Activated CD8-positive, alpha-beta T cell treated with anti-CD3 and anti-CD28 coated beads, Interleukin-2, amount 10 ng/mL, durations not matched to agents 7 days and 5 days (primary cell): ENCODE measurements at regions not wholly inside any gene's neighbourhood (a gene's known extent, or its start where the extent isn't known, plus 50 kb on each side); places are given as distances from the start of the nearest gene placed in this dataset.

ENCODE experiments used
- ATAC-seq: fragments of 150-1000 bp; cut with Tn5 transposase; one replicate; pipeline ENCODE4 v1.10.0; 2021; ENCODE audit warnings: moderate library complexity
- CTCF ChIA-PET: fragments of 350-600 bp; sonication (Branson Sonifier 250); formaldehyde crosslinking; loops from one replicate; lab custom pipeline; 2021; ENCODE audit warnings: antibody characterized with exemption; lab: Charles Lee
- POLR2A ChIA-PET: fragments of 350-600 bp; sonication (Branson Sonifier 250); formaldehyde crosslinking; loops from one replicate; lab custom pipeline; 2021; ENCODE audit warnings: antibody characterized with exemption; lab: Charles Lee
- DNase-seq: peaks from one replicate; pipeline ENCODE4 v3.0.0-alpha.2; 2020
- H3K27ac Mint-ChIP-seq: one replicate; pipeline ENCODE4 v1.8.0; 2021; ENCODE audit warnings: mild to moderate bottlenecking, mixed read lengths
- H3K27me3 Mint-ChIP-seq: one replicate; pipeline ENCODE4 v1.8.0; 2021; ENCODE audit warnings: low read depth, mixed read lengths
- H3K36me3 Mint-ChIP-seq: one replicate; pipeline ENCODE4 v1.8.0; 2021; ENCODE audit warnings: low read depth, mixed read lengths
- H3K4me1 Mint-ChIP-seq: one replicate; pipeline ENCODE4 v1.8.0; 2021; ENCODE audit warnings: low read depth, mixed read lengths
- H3K4me3 Mint-ChIP-seq: one replicate; pipeline ENCODE4 v1.8.0; 2021; ENCODE audit warnings: mild to moderate bottlenecking, mixed read lengths
- H3K9me3 Mint-ChIP-seq: one replicate; pipeline ENCODE4 v1.8.0; 2022; ENCODE audit warnings: mixed read lengths; ENCODE audit not compliant: insufficient read depth

DNA sequence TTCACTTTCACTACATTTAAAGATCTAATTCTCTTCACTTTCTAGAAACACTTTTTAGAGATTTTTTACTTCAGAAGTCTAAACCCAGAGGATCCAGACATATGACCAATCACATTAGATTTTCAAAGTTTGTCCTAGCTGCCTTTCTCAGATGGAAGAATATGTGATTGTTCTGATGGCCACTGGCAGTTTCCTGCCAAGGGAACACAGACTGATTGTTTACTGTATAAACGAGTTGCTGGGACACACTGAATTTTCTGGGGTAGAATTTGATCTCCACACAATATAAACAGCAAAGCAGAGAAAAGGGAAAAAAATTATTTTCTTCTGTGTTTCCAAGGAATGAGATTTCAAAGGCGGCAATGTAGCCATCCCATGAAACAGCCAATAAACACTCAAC lies 480.0 kb downstream of the TOX3 start:
- H3K4me1 Mint-ChIP-seq, result no peaks in the 10 kb centered on the region

DNA sequence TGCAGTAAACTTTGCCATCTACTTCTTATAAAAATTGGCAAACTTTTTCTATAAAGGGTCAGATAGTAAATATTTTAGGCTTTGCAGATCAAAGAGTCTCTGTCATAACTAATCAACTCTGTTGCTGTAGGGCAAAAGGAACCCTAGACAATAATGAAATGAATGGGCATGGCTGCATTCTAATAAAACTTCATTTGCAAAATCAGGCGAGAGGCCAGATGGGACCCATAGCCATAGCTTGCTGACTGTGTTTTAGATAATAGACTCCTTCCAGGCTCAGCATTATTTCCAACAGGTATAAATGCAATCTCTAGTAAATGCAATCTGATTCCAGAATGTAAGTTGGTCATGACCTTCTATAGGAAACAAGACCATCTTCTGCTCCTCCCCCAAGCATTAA lies 490.7 kb downstream of the TOX3 start:
- Mint-ChIP-seq H3K27me3 (no peaks in the 10 kb centered on the region), H3K27ac (no peak overlapping the region), H3K36me3 (no peaks in the 10 kb centered on the region), H3K9me3 (no peaks in the 10 kb centered on the region), H3K4me3 (no peak overlapping the region), H3K4me1 (no peaks in the 10 kb centered on the region)
- ATAC-seq, result no peak
- ChIA-PET CTCF (no interaction called here), POLR2A (no interaction called here)
- DNase-seq, result no peak

More for the DNA sequence above, 480.0 kb downstream of the TOX3 start:
- no peak overlapping the region for H3K27ac Mint-ChIP-seq
- no peaks in the 10 kb centered on the region for H3K27me3 Mint-ChIP-seq
- POLR2A ChIA-PET, result no interaction called here
- CTCF ChIA-PET, result no interaction called here
- DNase-seq (no peak), ATAC-seq (no peak)
- no peaks in the 10 kb centered on the region for H3K36me3 Mint-ChIP-seq
- H3K4me3 Mint-ChIP-seq, result no peak overlapping the region
- no peaks in the 10 kb centered on the region for H3K9me3 Mint-ChIP-seq

DNA sequence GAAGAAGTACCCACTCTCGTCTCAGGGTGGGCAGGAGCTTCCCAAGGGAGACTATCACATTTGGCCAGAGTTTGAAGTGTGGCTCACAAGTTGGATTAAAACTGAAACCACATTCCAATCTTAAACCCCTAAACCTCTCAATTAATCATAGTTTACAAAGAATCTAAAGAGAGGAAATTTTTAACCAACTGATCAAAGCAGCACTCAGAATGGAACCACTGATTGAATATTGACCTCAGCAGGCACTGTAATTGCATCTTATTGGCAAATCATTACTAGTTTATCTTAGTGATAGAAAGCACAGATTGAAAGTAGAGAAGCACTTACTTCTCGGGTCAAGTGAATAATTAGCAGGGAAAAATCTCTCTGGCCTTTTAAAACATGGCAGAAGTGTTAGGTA lies 491.6 kb downstream of the TOX3 start:
- peaks cover 3% of the 10 kb centered on the region for H3K9me3 Mint-ChIP-seq
- H3K27ac Mint-ChIP-seq, result no peak overlapping the region
- ChIA-PET CTCF (no interaction called here), POLR2A (no interaction called here)
- ATAC-seq (no peak), DNase-seq (no peak)
- no peaks in the 10 kb centered on the region for H3K27me3 Mint-ChIP-seq
- no peaks in the 10 kb centered on the region for H3K4me1 Mint-ChIP-seq
- H3K4me3 Mint-ChIP-seq, result no peak overlapping the region
- H3K36me3 Mint-ChIP-seq, result no peaks in the 10 kb centered on the region

DNA sequence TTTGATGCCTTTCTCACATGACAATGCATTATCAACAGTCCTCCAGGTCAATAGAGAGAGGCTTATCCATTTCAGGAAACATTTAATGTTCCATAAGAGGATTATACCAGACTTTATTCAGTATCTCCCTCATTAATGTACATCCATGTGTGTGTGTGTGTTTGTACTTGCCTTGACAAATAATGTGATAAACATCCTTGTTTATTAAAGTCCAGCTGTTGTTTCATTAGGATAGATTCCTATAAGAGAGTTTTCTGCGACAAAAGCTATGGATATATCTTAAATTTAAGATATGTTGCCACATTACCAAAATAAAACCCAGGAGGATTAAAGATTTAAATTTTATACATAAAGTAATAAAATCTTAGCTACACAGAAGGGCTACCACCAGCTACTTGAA lies 492.6 kb downstream of the TOX3 start:
- Mint-ChIP-seq H3K27me3 (no peaks in the 10 kb centered on the region), H3K4me1 (no peaks in the 10 kb centered on the region), H3K9me3 (peaks cover 3% of the 10 kb centered on the region), H3K27ac (no peak overlapping the region), H3K4me3 (no peak overlapping the region), H3K36me3 (no peaks in the 10 kb centered on the region)
- ChIA-PET POLR2A (no interaction called here), CTCF (no interaction called here)
- DNase-seq (no peak), ATAC-seq (no peak)

DNA sequence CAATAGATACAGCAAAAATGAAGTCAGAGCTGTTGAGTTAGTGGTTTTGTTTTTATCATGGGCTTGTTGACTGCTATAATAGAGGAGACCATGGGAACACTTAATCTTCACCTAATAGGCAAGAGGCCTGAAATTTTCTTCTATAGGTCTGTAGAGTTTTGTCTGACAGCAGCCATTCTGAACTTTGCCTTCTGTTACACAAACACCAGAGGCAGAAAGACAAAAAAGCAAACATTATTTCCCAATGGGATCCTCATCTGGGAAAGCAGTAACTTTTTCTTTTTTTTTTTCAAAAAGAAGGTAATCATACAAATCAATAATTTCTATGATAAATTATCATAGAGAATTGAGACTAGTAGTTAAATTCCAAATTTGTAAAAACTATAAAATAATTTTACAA lies 494.1 kb downstream of the TOX3 start:
- POLR2A ChIA-PET, result no interaction called here
- Mint-ChIP-seq H3K9me3 (peaks cover 6% of the 10 kb centered on the region), H3K4me3 (no peak overlapping the region), H3K27me3 (no peaks in the 10 kb centered on the region), H3K36me3 (no peaks in the 10 kb centered on the region), H3K4me1 (no peaks in the 10 kb centered on the region), H3K27ac (no peak overlapping the region)
- ATAC-seq (no peak), DNase-seq (no peak)
- CTCF ChIA-PET, result no interaction called here

DNA sequence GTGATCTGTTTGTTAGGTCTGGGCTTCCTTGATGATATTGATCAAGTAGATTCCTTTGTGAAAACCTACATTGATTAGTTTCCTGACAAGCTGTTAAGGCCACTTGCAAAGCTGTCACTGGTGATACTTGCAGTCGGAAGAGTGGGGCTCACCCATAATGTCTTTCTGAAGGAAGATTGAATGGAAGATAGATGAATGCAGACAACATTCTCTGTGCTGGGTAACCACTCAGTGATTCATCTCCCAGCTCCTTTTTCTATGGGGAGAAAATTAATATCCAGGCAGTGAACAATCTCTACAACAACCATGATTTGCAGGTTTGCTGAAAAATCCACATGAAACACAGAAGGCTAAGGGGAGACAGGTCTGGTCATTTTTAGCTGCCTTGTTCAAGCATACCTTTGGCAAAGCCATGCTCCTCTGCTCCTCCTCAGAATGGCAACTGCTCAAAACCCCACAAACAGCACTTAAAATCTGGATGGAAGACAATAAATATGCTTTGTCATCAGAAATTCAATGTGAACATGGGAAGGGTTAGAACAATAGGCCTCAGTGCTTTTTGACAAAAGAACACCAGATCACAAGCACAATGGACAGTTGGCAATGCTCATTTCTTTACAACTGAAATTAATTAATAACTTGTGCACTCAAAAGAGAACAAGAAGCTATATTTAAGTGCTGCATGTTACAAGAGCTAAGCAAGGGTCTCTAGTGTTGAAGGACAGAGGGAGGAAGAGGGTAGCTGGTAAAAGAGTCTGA lies 495.4 kb downstream of the TOX3 start:
- no peaks in the 10 kb centered on the region for H3K4me1 Mint-ChIP-seq
- DNase-seq, result no peak
- H3K27ac Mint-ChIP-seq, result no peak overlapping the region
- no peak overlapping the region for H3K4me3 Mint-ChIP-seq
- H3K27me3 Mint-ChIP-seq, result no peaks in the 10 kb centered on the region
- no peak for ATAC-seq
- H3K36me3 Mint-ChIP-seq, result no peaks in the 10 kb centered on the region
- H3K9me3 Mint-ChIP-seq, result peaks cover 12% of the 10 kb centered on the region
- ChIA-PET CTCF (no interaction called here), POLR2A (no interaction called here)

DNA sequence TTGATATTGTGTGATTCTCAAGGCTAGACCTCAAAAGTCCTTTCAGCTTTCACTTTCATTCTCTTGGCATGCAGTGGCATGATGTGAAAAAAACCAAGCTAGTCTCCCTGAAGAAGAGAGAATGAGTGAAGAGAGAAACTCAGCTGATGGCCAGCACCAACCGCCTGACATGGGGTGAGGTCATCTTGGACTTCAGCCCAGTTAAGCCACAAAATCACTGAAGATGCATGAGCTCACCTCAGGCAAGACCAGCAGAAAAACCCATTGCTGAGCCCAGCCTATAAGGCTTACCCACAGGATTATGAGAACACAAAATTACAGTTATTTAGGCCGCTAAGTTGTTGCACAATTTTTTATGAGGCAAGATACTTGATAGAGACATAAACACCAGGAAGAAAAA lies 496.5 kb downstream of the TOX3 start:
- POLR2A ChIA-PET, result no interaction called here
- H3K36me3 Mint-ChIP-seq, result no peaks in the 10 kb centered on the region
- ATAC-seq, result no peak
- no peak overlapping the region for H3K4me3 Mint-ChIP-seq
- no peak for DNase-seq
- H3K27ac Mint-ChIP-seq, result no peak overlapping the region
- no peaks in the 10 kb centered on the region for H3K4me1 Mint-ChIP-seq
- CTCF ChIA-PET, result no interaction called here
- peaks cover 19% of the 10 kb centered on the region for H3K9me3 Mint-ChIP-seq
- no peaks in the 10 kb centered on the region for H3K27me3 Mint-ChIP-seq

DNA sequence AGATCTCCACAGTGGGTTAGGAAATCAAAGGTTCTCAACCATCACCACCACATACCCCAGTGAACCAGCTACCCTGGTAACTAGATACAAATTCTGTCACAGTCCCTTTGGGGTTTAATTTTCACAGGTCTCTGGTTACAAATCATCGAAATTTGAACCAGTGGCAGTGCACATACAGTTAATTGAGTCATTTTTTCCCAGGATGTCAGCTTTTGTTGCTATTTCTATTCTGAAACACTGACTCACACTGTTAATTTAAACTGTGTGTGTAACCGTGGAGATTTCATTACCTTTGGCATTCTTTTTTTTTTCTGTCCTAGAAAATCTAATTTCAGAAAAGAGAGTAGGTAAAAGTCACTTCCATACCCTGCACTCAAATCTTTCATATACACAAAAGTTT lies 511.5 kb downstream of the TOX3 start:
- H3K4me3 Mint-ChIP-seq, result no peak overlapping the region
- no peaks in the 10 kb centered on the region for H3K36me3 Mint-ChIP-seq
- H3K9me3 Mint-ChIP-seq, result no peaks in the 10 kb centered on the region
- no peak for DNase-seq
- ChIA-PET POLR2A (no interaction called here), CTCF (interaction anchor here (0.7 kb wide), 1 partner anchor 1896 kb away, joined by 3 read pairs; no protein-coding TSS in a partner anchor)
- no peaks in the 10 kb centered on the region for H3K4me1 Mint-ChIP-seq
- H3K27ac Mint-ChIP-seq, result no peak overlapping the region
- no peaks in the 10 kb centered on the region for H3K27me3 Mint-ChIP-seq
- ATAC-seq, result no peak

DNA sequence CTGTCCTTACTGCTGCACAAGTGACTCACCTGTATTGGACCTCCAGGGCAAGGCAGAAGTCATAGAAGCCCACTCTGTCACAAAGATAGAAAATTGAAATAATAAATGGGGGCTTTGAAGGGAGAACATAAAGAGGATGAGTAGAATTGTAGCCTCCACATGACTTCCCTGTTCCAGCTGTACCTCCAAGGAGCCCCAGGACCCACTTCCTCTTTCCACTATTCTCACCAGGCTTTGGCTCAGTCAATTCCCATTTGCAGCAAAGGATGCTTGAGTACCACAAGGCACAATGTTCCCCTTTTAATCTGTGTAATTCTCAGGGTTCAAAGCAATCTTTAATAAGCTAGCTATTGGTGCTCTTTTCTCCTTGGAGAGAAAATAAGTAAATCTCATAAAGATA lies 512.1 kb downstream of the TOX3 start:
- Mint-ChIP-seq H3K27me3 (no peaks in the 10 kb centered on the region), H3K4me3 (no peak overlapping the region), H3K27ac (no peak overlapping the region), H3K36me3 (no peaks in the 10 kb centered on the region), H3K9me3 (no peaks in the 10 kb centered on the region), H3K4me1 (no peaks in the 10 kb centered on the region)
- ChIA-PET POLR2A (no interaction called here), CTCF (interaction anchor here (0.7 kb wide), 1 partner anchor 1895 kb away, joined by 3 read pairs; no protein-coding TSS in a partner anchor)
- no peak for DNase-seq
- no peak for ATAC-seq

DNA sequence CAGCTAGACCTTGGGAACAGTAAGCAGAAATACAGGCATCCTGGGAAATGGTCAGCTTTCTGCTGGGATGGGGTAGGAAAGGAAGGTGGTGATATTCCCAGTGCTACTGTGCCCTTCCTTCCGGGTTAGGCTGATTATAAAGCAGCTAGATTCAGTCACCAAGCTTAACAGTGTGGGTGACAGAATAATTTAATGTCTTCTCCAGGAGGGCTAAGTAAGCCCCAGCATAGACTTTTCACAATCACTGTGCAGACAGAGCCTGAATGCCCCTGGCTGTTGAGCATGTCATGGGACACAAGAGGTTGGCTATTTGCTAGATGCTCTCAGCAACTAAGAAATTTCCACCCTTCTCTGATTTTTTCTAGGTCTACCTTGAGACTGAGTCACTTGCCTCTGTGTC lies 513.0 kb downstream of the TOX3 start:
- ChIA-PET POLR2A (no interaction called here), CTCF (no interaction called here)
- no peaks in the 10 kb centered on the region for H3K9me3 Mint-ChIP-seq
- no peaks in the 10 kb centered on the region for H3K27me3 Mint-ChIP-seq
- no peaks in the 10 kb centered on the region for H3K4me1 Mint-ChIP-seq
- no peak for DNase-seq
- no peak for ATAC-seq
- H3K36me3 Mint-ChIP-seq, result no peaks in the 10 kb centered on the region
- no peak overlapping the region for H3K27ac Mint-ChIP-seq
- no peak overlapping the region for H3K4me3 Mint-ChIP-seq

DNA sequence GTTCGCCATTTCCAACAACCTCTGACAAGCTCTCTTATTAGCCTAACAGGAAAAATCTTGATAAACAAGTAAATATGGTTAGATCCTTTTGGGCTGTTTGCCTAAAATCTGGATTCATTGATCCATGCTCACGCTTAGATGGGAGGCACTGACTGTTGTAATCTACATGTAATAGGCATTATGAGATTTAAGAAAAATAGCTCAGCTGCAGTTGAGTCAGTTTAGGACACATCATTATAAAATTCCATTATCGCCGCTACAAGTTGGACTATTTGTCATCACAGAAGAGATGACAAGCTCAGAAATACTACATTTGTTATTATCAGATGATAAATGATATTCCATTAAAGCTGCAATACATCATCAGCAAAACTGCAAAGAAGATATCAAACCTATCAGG lies 524.0 kb downstream of the TOX3 start:
- H3K27me3 Mint-ChIP-seq, result no peaks in the 10 kb centered on the region
- H3K9me3 Mint-ChIP-seq, result peaks cover 16% of the 10 kb centered on the region
- DNase-seq (no peak), ATAC-seq (no peak)
- no peaks in the 10 kb centered on the region for H3K4me1 Mint-ChIP-seq
- ChIA-PET CTCF (no interaction called here), POLR2A (no interaction called here)
- H3K27ac Mint-ChIP-seq, result no peak overlapping the region
- no peaks in the 10 kb centered on the region for H3K36me3 Mint-ChIP-seq
- no peak overlapping the region for H3K4me3 Mint-ChIP-seq

DNA sequence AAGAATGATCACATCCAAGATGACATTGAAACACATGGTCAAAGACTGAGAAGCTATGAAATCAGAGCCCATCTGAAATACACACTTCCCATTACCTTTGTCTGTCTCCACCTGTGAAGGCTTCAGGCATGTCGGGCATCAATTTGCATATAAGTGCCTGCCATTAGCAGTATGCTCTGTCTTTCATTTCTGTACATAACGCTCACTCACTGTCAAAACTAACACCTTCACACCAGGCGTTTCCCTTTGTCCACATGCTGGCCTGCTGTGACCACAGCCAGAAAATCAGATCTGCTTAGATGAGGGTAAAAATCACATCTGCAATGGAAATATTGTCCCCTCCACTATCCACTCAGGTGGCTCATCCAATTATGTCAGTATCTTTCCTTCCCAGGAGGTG lies 524.8 kb downstream of the TOX3 start:
- Mint-ChIP-seq H3K36me3 (no peaks in the 10 kb centered on the region), H3K4me3 (no peak overlapping the region), H3K27me3 (no peaks in the 10 kb centered on the region), H3K27ac (no peak overlapping the region), H3K9me3 (peaks cover 21% of the 10 kb centered on the region), H3K4me1 (no peaks in the 10 kb centered on the region)
- ATAC-seq (no peak), DNase-seq (no peak)
- ChIA-PET POLR2A (no interaction called here), CTCF (no interaction called here)

DNA sequence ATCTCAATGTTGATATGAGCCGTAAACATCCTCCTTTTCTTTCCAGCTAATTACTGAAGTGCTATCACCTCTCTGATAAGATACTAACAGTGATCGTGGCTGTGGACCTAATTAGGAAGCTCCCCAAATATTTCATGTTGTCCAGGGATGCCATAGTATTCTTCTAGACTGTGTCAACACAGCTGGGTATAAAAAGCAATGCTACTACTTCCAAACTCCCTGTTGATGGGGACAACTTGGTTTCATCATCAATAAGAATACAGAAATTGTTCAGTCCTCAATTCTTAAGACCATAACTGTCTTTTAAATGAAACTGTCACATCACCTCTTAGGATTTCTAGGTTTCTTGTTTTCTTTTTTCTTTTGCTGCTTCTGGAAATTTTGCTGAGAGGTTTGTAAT lies 530.6 kb downstream of the TOX3 start:
- Mint-ChIP-seq H3K36me3 (no peaks in the 10 kb centered on the region), H3K4me3 (no peak overlapping the region), H3K27me3 (no peaks in the 10 kb centered on the region), H3K4me1 (no peaks in the 10 kb centered on the region), H3K27ac (no peak overlapping the region), H3K9me3 (peaks cover 19% of the 10 kb centered on the region)
- ChIA-PET POLR2A (no interaction called here), CTCF (no interaction called here)
- ATAC-seq, result no peak
- DNase-seq, result no peak
